GM23248 (cell line): ENCODE measurements at regions not wholly inside any gene's neighbourhood (a gene's known extent, or its start where the extent isn't known, plus 50 kb on each side); places are given as distances from the start of the nearest gene placed in this dataset.
"Not testable (repeated sequence)": the region's sequence is repeated elsewhere in the genome, so short reads cannot be mapped to it uniquely, and the experiment has no call there.

Experiments
- DNase-seq: peaks from one replicate; pipeline ENCODE4 v3.0.0-alpha.2; 2015
- H2AFZ ChIP-seq: fragments of 200-600 bp; sonication (generic); 2 replicates; pipeline ENCODE4 v1.6.1; 2016; ENCODE audit warnings: antibody characterized with exemption
- H3F3A ChIP-seq: fragments of 200-600 bp; sonication (generic); 2 replicates; pipeline ENCODE4 v1.6.1; 2016; ENCODE audit warnings: mild to moderate bottlenecking, antibody characterized with exemption, mixed run types; ENCODE audit not compliant: insufficient read depth
- H3K27ac ChIP-seq: fragments of 200-600 bp; sonication (generic); 2 replicates; pipeline ENCODE4 v1.5.1; 2016; ENCODE audit warnings: mild to moderate bottlenecking
- H3K27me3 ChIP-seq: fragments of 200-600 bp; sonication (generic); replicated peaks from 2 replicates; pipeline ENCODE4 v1.6.1; 2016; ENCODE audit warnings: mild to moderate bottlenecking; ENCODE audit not compliant: insufficient read depth
- H3K36me3 ChIP-seq: fragments of 200-600 bp; sonication (generic); 2 replicates; pipeline ENCODE4 v1.6.1; 2016; ENCODE audit warnings: low read depth, mild to moderate bottlenecking
- H3K4me1 ChIP-seq: fragments of 200-600 bp; sonication (generic); 2 replicates; pipeline ENCODE4 v1.6.1; 2016; ENCODE audit warnings: mild to moderate bottlenecking; ENCODE audit not compliant: insufficient read depth
- H3K4me2 ChIP-seq: fragments of 200-600 bp; sonication (generic); one replicate; pipeline ENCODE4 v1.6.1; 2016; ENCODE audit warnings: mild to moderate bottlenecking; ENCODE audit not compliant: unreplicated experiment
- H3K4me3 ChIP-seq: fragments of 200-600 bp; sonication (generic); 2 replicates; pipeline ENCODE4 v1.5.1; 2016; ENCODE audit warnings: mild to moderate bottlenecking
- H3K79me2 ChIP-seq: fragments of 200-600 bp; sonication (generic); 2 replicates; pipeline ENCODE4 v1.6.1; 2016; ENCODE audit warnings: mild to moderate bottlenecking; ENCODE audit not compliant: insufficient read depth
- H3K9ac ChIP-seq: fragments of 200-600 bp; sonication (generic); 2 replicates; pipeline ENCODE4 v1.6.1; 2016; ENCODE audit warnings: mild to moderate bottlenecking
- H3K9me2 ChIP-seq: fragments of 200-600 bp; sonication (generic); 2 replicates; pipeline ENCODE4 v1.6.1; 2016; ENCODE audit warnings: mixed run types, mild to moderate bottlenecking, moderate library complexity; ENCODE audit not compliant: insufficient read depth
- H3K9me3 ChIP-seq: fragments of 200-600 bp; sonication (generic); one replicate; pipeline ENCODE4 v1.6.1; 2017; ENCODE audit warnings: low read depth
- H4K20me1 ChIP-seq: fragments of 200-600 bp; sonication (generic); 2 replicates; pipeline ENCODE4 v1.6.0; 2016; ENCODE audit not compliant: insufficient read depth
- EZH2 ChIP-seq: fragments of 200-600 bp; sonication (generic); IDR thresholded peaks from 2 replicates; pipeline ENCODE4 v1.6.1; 2018; ENCODE audit warnings: antibody characterized with exemption, mild to moderate bottlenecking; ENCODE audit not compliant: insufficient read depth, poor library complexity, severe bottlenecking
- EZH2phosphoT487 ChIP-seq: fragments of 200-600 bp; sonication (generic); IDR thresholded peaks from 2 replicates; pipeline ENCODE4 v1.6.1; 2018; ENCODE audit warnings: antibody characterized with exemption, moderate library complexity, mild to moderate bottlenecking, low read depth; ENCODE audit not compliant: insufficient read depth
- WGBS, 2 experiments: methylation state at CpG; one replicate each; pipeline ENCODE4 v1.1.6; 2015 to 2017; ENCODE audit warnings: low lambda C conversion rate in 2 of 2, low coverage in 1 of 2; ENCODE audit errors: missing lambda C conversion rate in 2 of 2; 5-methylcytosine and 5-hydroxymethylcytosine counted together
- in situ Hi-C: fragments of 300-500 bp; cut with MboI; formaldehyde crosslinking; loops from 2 replicates; pipeline ENCODE4 v1.15.0; 2020

GRCh38 chr14:56004323-56004722 lies 113.9 kb upstream of the PELI2 start:
- Histone ChIP-seq H3K79me2 (no peaks in the 10 kb centered on the region), H3F3A (peaks cover 29% of the 10 kb centered on the region), H3K27ac (peak overlapping the region; percentile 97), H3K4me3 (peak overlapping the region; percentile 69), H3K4me2 (peak overlapping the region; percentile 91), H3K36me3 (no peaks in the 10 kb centered on the region), H4K20me1 (no peaks in the 10 kb centered on the region), H3K9me3 (no peaks in the 10 kb centered on the region), H3K9ac (peak overlapping the region; percentile 94), H3K9me2 (no peaks in the 10 kb centered on the region), H3K27me3 (no peaks in the 10 kb centered on the region), H2AFZ (peak overlapping the region; percentile 69), H3K4me1 (peaks cover 28% of the 10 kb centered on the region)
- TF ChIP-seq EZH2 (no peak), EZH2phosphoT487 (no peak)
- WGBS, 2 experiments, result 33 to 44% methylated on average over 3 of the region's 3 CpGs
- in situ Hi-C loops, result loop anchor here (5.0 kb wide), 1 partner anchor 333 kb away; no protein-coding TSS in a partner anchor
- peak; percentile 26 for DNase-seq

- H3K27ac ChIP-seq, result peak overlapping the region; percentile 97
- H3K36me3 ChIP-seq, result no peaks in the 10 kb centered on the region
- in situ Hi-C loops, result loop anchor here (5.0 kb wide), 1 partner anchor 333 kb away; no protein-coding TSS in a partner anchor
- H3K79me2 ChIP-seq, result no peaks in the 10 kb centered on the region
- no peaks in the 10 kb centered on the region for H3K27me3 ChIP-seq
- no peaks in the 10 kb centered on the region for H3K9me3 ChIP-seq
- H3K4me1 ChIP-seq, result peaks cover 28% of the 10 kb centered on the region
- 1 to 2% methylated on average over 14 of the region's 14 CpGs for WGBS, 2 experiments
- H3K9ac ChIP-seq, result peak overlapping the region; percentile 94
- no peaks in the 10 kb centered on the region for H3K9me2 ChIP-seq
- H4K20me1 ChIP-seq, result no peaks in the 10 kb centered on the region
- peak overlapping the region; percentile 69 for H3K4me3 ChIP-seq
- peak overlapping the region; percentile 69 for H2AFZ ChIP-seq
- peaks cover 29% of the 10 kb centered on the region for H3F3A ChIP-seq
- H3K4me2 ChIP-seq, result peak overlapping the region; percentile 91
- peak; percentile 89 for DNase-seq
- no peak for TF ChIP-seq EZH2phosphoT487
- no peak for TF ChIP-seq EZH2
Observed at GRCh38 chr14:56004786-56005185, 113.4 kb upstream of the PELI2 start.

GRCh38 chr14:56005191-56006053 lies 112.8 kb upstream of the PELI2 start:
- Histone ChIP-seq H3K27me3 (no peaks in the 10 kb centered on the region), H3K79me2 (no peaks in the 10 kb centered on the region), H4K20me1 (no peaks in the 10 kb centered on the region), H3K4me3 (peak overlapping the region; percentile 69), H3K4me2 (peak overlapping the region; percentile 91), H3K4me1 (peaks cover 28% of the 10 kb centered on the region), H3F3A (peaks cover 29% of the 10 kb centered on the region), H3K9me2 (no peaks in the 10 kb centered on the region), H3K9me3 (no peaks in the 10 kb centered on the region), H3K9ac (peak overlapping the region; percentile 94), H2AFZ (peak overlapping the region; percentile 69), H3K27ac (peak overlapping the region; percentile 97), H3K36me3 (no peaks in the 10 kb centered on the region)
- in situ Hi-C loops, result no loop called here
- DNase-seq, result peak; percentile 92
- WGBS, 2 experiments, result 12 to 14% methylated on average over 11 of the region's 11 CpGs
- TF ChIP-seq EZH2phosphoT487 (no peak), EZH2 (no peak)

GRCh38 chr14:56007491-56007890 lies 110.7 kb upstream of the PELI2 start:
- H3K4me1 ChIP-seq, result peaks cover 26% of the 10 kb centered on the region
- H4K20me1 ChIP-seq, H2AFZ ChIP-seq, H3K27ac ChIP-seq, H3K9ac ChIP-seq, H3K9me3 ChIP-seq, H3K36me3 ChIP-seq, DNase-seq, H3K4me2 ChIP-seq, in situ Hi-C loops, H3K9me2 ChIP-seq, H3K4me3 ChIP-seq, H3K79me2 ChIP-seq, H3K27me3 ChIP-seq: not testable (repeated sequence)
- peaks cover 29% of the 10 kb centered on the region for H3F3A ChIP-seq
- WGBS, 2 experiments, result 78 to 80% methylated on average over 5 of the region's 5 CpGs
